Testis (tissue), 2 donors: ENCODE measurements at regions not wholly inside any gene's neighbourhood (a gene's known extent, or its start where the extent isn't known, plus 50 kb on each side); places are given as distances from the start of the nearest gene placed in this dataset.
"Not testable (repeated sequence)": the region's sequence is repeated elsewhere in the genome, so short reads cannot be mapped to it uniquely, and the experiment has no call there.

Experiments
- CTCF ChIP-seq, 3 experiments: fragments of 450-650 bp in 2 of 3; fragments of 200-600 bp in 1 of 3; sonication (generic) in 1 of 3; IDR thresholded peaks; one replicate each; pipeline ENCODE4 v1.5.1; 2016 to 2019; ENCODE audit warnings: antibody characterized with exemption in 3 of 3, mild to moderate bottlenecking in 2 of 3, moderate library complexity in 1 of 3
- POLR2A ChIP-seq: fragments of 450-650 bp; IDR thresholded peaks from one replicate; pipeline ENCODE4 v1.6.1; 2017; ENCODE audit warnings: antibody characterized with exemption, mild to moderate bottlenecking, moderate library complexity

- not testable (repeated sequence) for TF ChIP-seq CTCF (IDR thresholded peaks at IDR 0.05); POLR2A
Observed at GRCh38 chr19:28310829-28311228, 902.1 kb downstream of the UQCRFS1 start.
